ENCODE measurements at regions not wholly inside any gene's neighbourhood (a gene's known extent, or its start where the extent isn't known, plus 50 kb on each side); places are given as distances from the start of the nearest gene placed in this dataset.

- DNase-seq, result no peak
These were observed 204.4 kb downstream of the COG6 start for GRCh38 chr13:39859898-39860297.

- no peak for DNase-seq
These were observed 207.4 kb downstream of the COG6 start for GRCh38 chr13:39862900-39863299.

- no peak for DNase-seq
These were observed 208.8 kb downstream of the COG6 start for GRCh38 chr13:39864221-39864620.

- DNase-seq, result no peak
These were observed 211.3 kb downstream of the COG6 start for GRCh38 chr13:39866722-39867121.

GRCh38 chr13:39867807-39868206 is 212.3 kb downstream of the COG6 start:
- DNase-seq, result no peak

- no peak for DNase-seq
These were observed 214.8 kb downstream of the COG6 start for GRCh38 chr13:39870197-39870747.

- no peak for DNase-seq
These were observed 219.0 kb downstream of the COG6 start for GRCh38 chr13:39874331-39875053.

GRCh38 chr13:39875111-39875987 is 219.9 kb downstream of the COG6 start:
- no peak for DNase-seq

GRCh38 chr13:39876258-39876657 is 220.8 kb downstream of the COG6 start:
- no peak for DNase-seq

GRCh38 chr13:39877134-39877533 is 221.7 kb downstream of the COG6 start:
- DNase-seq, result no peak

- DNase-seq, result no peak
These were observed 224.0 kb downstream of the COG6 start for GRCh38 chr13:39879286-39880035.

- DNase-seq, result no peak
These were observed 225.9 kb downstream of the COG6 start for GRCh38 chr13:39881383-39881782.

- DNase-seq, result no peak
These were observed 226.4 kb downstream of the COG6 start for GRCh38 chr13:39881887-39882286.

- no peak for DNase-seq
These were observed 228.7 kb downstream of the COG6 start for GRCh38 chr13:39884166-39884565.

GRCh38 chr13:39886336-39886735 is 230.9 kb downstream of the COG6 start:
- DNase-seq, result no peak

- no peak for DNase-seq
These were observed 231.9 kb downstream of the COG6 start for GRCh38 chr13:39887387-39887786.

- no peak for DNase-seq
These were observed 233.7 kb downstream of the COG6 start for GRCh38 chr13:39888865-39889810.

- DNase-seq, result no peak
These were observed 235.1 kb downstream of the COG6 start for GRCh38 chr13:39890537-39890936.

- peak; percentile 58 for DNase-seq
These were observed 237.5 kb downstream of the COG6 start for GRCh38 chr13:39892721-39893685.

- DNase-seq, result no peak
These were observed 238.3 kb downstream of the COG6 start for GRCh38 chr13:39893808-39894207.

- no peak for DNase-seq
These were observed 239.1 kb downstream of the COG6 start for GRCh38 chr13:39894586-39894985.
